SJSA1 (cell line): ENCODE measurements at regions not wholly inside any gene's neighbourhood (a gene's known extent, or its start where the extent isn't known, plus 50 kb on each side); places are given as distances from the start of the nearest gene placed in this dataset.

ENCODE experiments used
- DNase-seq, 2 experiments: peaks; one replicate each; pipeline ENCODE4 v3.0.0-alpha.2; 2015 to 2020; ENCODE audit warnings: low spot score in 2 of 2, low read depth in 1 of 2
- H3K27ac ChIP-seq: fragments of 250-450 bp; sonication (Bioruptor Pico); 2 replicates; pipeline ENCODE4 v1.5.1; 2020; ENCODE audit warnings: mild to moderate bottlenecking, moderate library complexity
- H3K27me3 ChIP-seq: fragments of 250-450 bp; sonication (Bioruptor Pico); replicated peaks from 2 replicates; pipeline ENCODE4 v1.5.1; 2020; ENCODE audit warnings: mild to moderate bottlenecking, moderate library complexity
- H3K36me3 ChIP-seq: fragments of 250-450 bp; sonication (Bioruptor Pico); 2 replicates; pipeline ENCODE4 v1.5.1; 2020; ENCODE audit warnings: mild to moderate bottlenecking
- H3K4me1 ChIP-seq: fragments of 250-450 bp; sonication (Bioruptor Pico); replicated peaks from 2 replicates; pipeline ENCODE4 v1.6.1; 2021; ENCODE audit warnings: mild to moderate bottlenecking
- H3K4me3 ChIP-seq: fragments of 250-450 bp; sonication (Bioruptor Pico); 2 replicates; pipeline ENCODE4 v1.5.1; 2020; ENCODE audit warnings: mild to moderate bottlenecking
- H3K9me3 ChIP-seq: fragments of 250-450 bp; sonication (Bioruptor Pico); replicated peaks from 2 replicates; pipeline ENCODE4 v1.5.1; 2020; ENCODE audit warnings: mild to moderate bottlenecking

- Histone ChIP-seq H3K27me3 (no peaks in the 10 kb centered on the region), H3K9me3 (no peaks in the 10 kb centered on the region), H3K4me3 (no peak overlapping the region), H3K4me1 (no peaks in the 10 kb centered on the region), H3K36me3 (no peaks in the 10 kb centered on the region), H3K27ac (no peak overlapping the region)
- DNase-seq: peak in 1 of 2 experiments; percentile 28
Observed at GRCh38 chrX:8971116-8971515, 62.8 kb downstream of the FAM9B start.

- DNase-seq: no peak
- H3K4me1 ChIP-seq: no peaks in the 10 kb centered on the region
- H3K27me3 ChIP-seq: no peaks in the 10 kb centered on the region
- no peak overlapping the region for H3K27ac ChIP-seq
- H3K4me3 ChIP-seq: no peak overlapping the region
- no peaks in the 10 kb centered on the region for H3K9me3 ChIP-seq
- H3K36me3 ChIP-seq: no peaks in the 10 kb centered on the region
Observed at GRCh38 chrX:8969378-8969777, 64.5 kb downstream of the FAM9B start.

GRCh38 chrX:8967461-8967860, 66.5 kb downstream of the FAM9B start:
- Histone ChIP-seq H3K9me3 (no peaks in the 10 kb centered on the region), H3K4me1 (no peaks in the 10 kb centered on the region), H3K4me3 (no peak overlapping the region), H3K36me3 (no peaks in the 10 kb centered on the region), H3K27me3 (no peaks in the 10 kb centered on the region), H3K27ac (no peak overlapping the region)
- DNase-seq: no peak

- H3K27me3 ChIP-seq: no peaks in the 10 kb centered on the region
- no peak overlapping the region for H3K27ac ChIP-seq
- no peaks in the 10 kb centered on the region for H3K9me3 ChIP-seq
- DNase-seq: no peak
- no peaks in the 10 kb centered on the region for H3K36me3 ChIP-seq
- H3K4me1 ChIP-seq: no peaks in the 10 kb centered on the region
- no peak overlapping the region for H3K4me3 ChIP-seq
Observed at GRCh38 chrX:8960957-8961468, 72.9 kb downstream of the FAM9B start.

GRCh38 chrX:8955511-8955910, 78.4 kb downstream of the FAM9B start:
- no peak for DNase-seq

GRCh38 chrX:8946563-8946962, 87.4 kb downstream of the FAM9B start:
- Histone ChIP-seq H3K4me3 (no peak overlapping the region), H3K4me1 (no peaks in the 10 kb centered on the region), H3K27ac (no peak overlapping the region), H3K36me3 (no peaks in the 10 kb centered on the region), H3K27me3 (no peaks in the 10 kb centered on the region), H3K9me3 (no peaks in the 10 kb centered on the region)
- peak in 1 of 2 experiments; percentile 1 for DNase-seq

More at GRCh38 chrX:8955511-8955910, 78.4 kb downstream of the FAM9B start:
- no peak overlapping the region for H3K4me3 ChIP-seq
- H3K9me3 ChIP-seq: no peaks in the 10 kb centered on the region
- H3K36me3 ChIP-seq: no peaks in the 10 kb centered on the region
- no peak overlapping the region for H3K27ac ChIP-seq
- H3K27me3 ChIP-seq: no peaks in the 10 kb centered on the region
- no peaks in the 10 kb centered on the region for H3K4me1 ChIP-seq

- Histone ChIP-seq H3K4me1 (no peaks in the 10 kb centered on the region), H3K4me3 (no peak overlapping the region), H3K9me3 (no peaks in the 10 kb centered on the region), H3K27me3 (no peaks in the 10 kb centered on the region), H3K27ac (no peak overlapping the region), H3K36me3 (no peaks in the 10 kb centered on the region)
- no peak for DNase-seq
Observed at GRCh38 chrX:8939322-8939721, 94.6 kb downstream of the FAM9B start.

- Histone ChIP-seq H3K27me3 (no peaks in the 10 kb centered on the region), H3K4me3 (no peak overlapping the region), H3K9me3 (no peaks in the 10 kb centered on the region), H3K4me1 (no peaks in the 10 kb centered on the region), H3K36me3 (no peaks in the 10 kb centered on the region), H3K27ac (no peak overlapping the region)
- DNase-seq: no peak
Observed at GRCh38 chrX:8927701-8928100, 106.2 kb downstream of the FAM9B start.

GRCh38 chrX:8927066-8927635, 106.8 kb downstream of the FAM9B start:
- DNase-seq: no peak
- H3K27me3 ChIP-seq: no peaks in the 10 kb centered on the region
- no peak overlapping the region for H3K27ac ChIP-seq
- H3K4me3 ChIP-seq: no peak overlapping the region
- no peaks in the 10 kb centered on the region for H3K36me3 ChIP-seq
- H3K4me1 ChIP-seq: no peaks in the 10 kb centered on the region
- no peaks in the 10 kb centered on the region for H3K9me3 ChIP-seq

GRCh38 chrX:8921615-8922014, 112.3 kb downstream of the FAM9B start:
- no peak for DNase-seq
- Histone ChIP-seq H3K36me3 (no peaks in the 10 kb centered on the region), H3K27ac (no peak overlapping the region), H3K4me3 (no peak overlapping the region), H3K27me3 (no peaks in the 10 kb centered on the region), H3K4me1 (no peaks in the 10 kb centered on the region), H3K9me3 (no peaks in the 10 kb centered on the region)

GRCh38 chrX:8919801-8920200, 114.1 kb downstream of the FAM9B start:
- no peaks in the 10 kb centered on the region for H3K4me1 ChIP-seq
- no peak for DNase-seq
- H3K36me3 ChIP-seq: no peaks in the 10 kb centered on the region
- H3K4me3 ChIP-seq: no peak overlapping the region
- H3K27me3 ChIP-seq: no peaks in the 10 kb centered on the region
- H3K27ac ChIP-seq: no peak overlapping the region
- H3K9me3 ChIP-seq: no peaks in the 10 kb centered on the region

- H3K9me3 ChIP-seq: no peaks in the 10 kb centered on the region
- H3K4me1 ChIP-seq: no peaks in the 10 kb centered on the region
- H3K36me3 ChIP-seq: no peaks in the 10 kb centered on the region
- H3K4me3 ChIP-seq: no peak overlapping the region
- H3K27ac ChIP-seq: no peak overlapping the region
- DNase-seq: no peak
- no peaks in the 10 kb centered on the region for H3K27me3 ChIP-seq
Observed at GRCh38 chrX:8916697-8917096, 115.5 kb upstream of the FAM9A start.

- Histone ChIP-seq H3K36me3 (no peaks in the 10 kb centered on the region), H3K9me3 (no peaks in the 10 kb centered on the region), H3K4me1 (no peaks in the 10 kb centered on the region), H3K27ac (no peak overlapping the region), H3K27me3 (no peaks in the 10 kb centered on the region), H3K4me3 (no peak overlapping the region)
- DNase-seq: no peak
Observed at GRCh38 chrX:8914681-8915080, 113.5 kb upstream of the FAM9A start.

GRCh38 chrX:8913655-8914409, 112.6 kb upstream of the FAM9A start:
- Histone ChIP-seq H3K9me3 (no peaks in the 10 kb centered on the region), H3K27me3 (no peaks in the 10 kb centered on the region), H3K4me3 (no peak overlapping the region), H3K36me3 (no peaks in the 10 kb centered on the region), H3K4me1 (no peaks in the 10 kb centered on the region), H3K27ac (no peak overlapping the region)
- no peak for DNase-seq
